Gastrocnemius medialis (tissue), 4 donors: ENCODE measurements at regions not wholly inside any gene's neighbourhood (a gene's known extent, or its start where the extent isn't known, plus 50 kb on each side); places are given as distances from the start of the nearest gene placed in this dataset.
"Not testable (repeated sequence)": the region's sequence is repeated elsewhere in the genome, so short reads cannot be mapped to it uniquely, and the experiment has no call there.

ENCODE experiments used
- ATAC-seq, 2 donors: fragments of 150-250 bp; one replicate each; pipeline ENCODE4 v1.9.1; 2016
- DNase-seq, 2 donors: peaks; one replicate each; pipeline ENCODE4 v3.0.0-alpha.2; 2019
- H3K27ac ChIP-seq, 4 donors: fragments of 200-600 bp; sonication (generic); 1 replicate in 1 of 4; 2 replicates in 3 of 4; pipeline ENCODE4 v1.5.1; 2016 to 2018; ENCODE audit warnings: mild to moderate bottlenecking in 2 of 4, moderate library complexity in 1 of 4
- H3K27me3 ChIP-seq, 3 donors: fragments of 200-600 bp; sonication (generic) in 2 of 3; 1 replicate in 1 of 3; 2 replicates in 2 of 3; pipeline versions ENCODE4 v1.5.1 to v1.6.0; 2016 to 2019; ENCODE audit warnings: mild to moderate bottlenecking in 1 of 3, moderate library complexity in 1 of 3
- H3K36me3 ChIP-seq, 2 donors: fragments of 200-600 bp; sonication (generic) in 1 of 2; one replicate each; pipeline ENCODE4 v1.5.1; 2017 to 2018
- H3K4me1 ChIP-seq, 2 donors: fragments of 200-600 bp; sonication (generic) in 1 of 2; one replicate each; pipeline ENCODE4 v1.5.1; 2016 to 2017; ENCODE audit warnings: mild to moderate bottlenecking in 2 of 2
- H3K4me3 ChIP-seq, 4 donors: fragments of 200-600 bp; sonication (generic) in 3 of 4; 1 replicate in 1 of 4; 2 replicates in 3 of 4; pipeline ENCODE4 v1.5.1; 2016 to 2019; ENCODE audit warnings: mild to moderate bottlenecking in 2 of 4
- H3K9me3 ChIP-seq, 3 donors: fragments of 200-600 bp; sonication (generic) in 2 of 3; 1 replicate in 1 of 3; 2 replicates in 2 of 3; pipeline ENCODE4 v1.5.1; 2016 to 2019
- CTCF ChIP-seq, 5 experiments: fragments of 450-650 bp in 3 of 5; fragments of 200-600 bp in 2 of 5; sonication (generic) in 2 of 5; IDR thresholded peaks in 4 of 5; conservative IDR thresholded peaks in 1 of 5; 1 replicate in 4 of 5; 2 replicates in 1 of 5; pipeline ENCODE4 v1.5.1; 2016 to 2019; ENCODE audit warnings: antibody characterized with exemption in 5 of 5, mild to moderate bottlenecking in 3 of 5, moderate library complexity in 3 of 5
- POLR2A ChIP-seq, 2 donors: fragments of 450-650 bp; IDR thresholded peaks; one replicate each; pipeline ENCODE4 v1.6.1; 2017; ENCODE audit warnings: antibody characterized with exemption in 2 of 2, mild to moderate bottlenecking in 2 of 2, moderate library complexity in 2 of 2
- in situ Hi-C, 4 donors: fragments of 200-750 bp; cut with MboI; loops; one replicate each; pipeline versions ENCODE4 v1.15.0 to v1.8.0; 2017; ENCODE audit warnings: low sequenced_read_pairs in 4 of 4
- intact Hi-C: fragments of 100-400 bp; cut with DNase I; formaldehyde crosslinking; loops from one replicate; pipeline ENCODE4 v1.15.1; 2023; ENCODE audit warnings: low total_unique reads

- Histone ChIP-seq H3K4me3 (no peak overlapping the region), H3K27me3 (no peaks in the 10 kb centered on the region), H3K9me3 (no peaks in the 10 kb centered on the region), H3K36me3 (no peaks in the 10 kb centered on the region), H3K4me1 (no peaks in the 10 kb centered on the region), H3K27ac (no peak overlapping the region)
- TF ChIP-seq CTCF (IDR thresholded peaks at IDR 0.05 in 4 of 5, conservative IDR thresholded peaks at IDR 0.05 in 1 of 5) (no peak), POLR2A (IDR thresholded peaks at IDR 0.05) (no peak)
- DNase-seq (no peak), ATAC-seq (no peak)
- intact Hi-C loops (no loop called here), in situ Hi-C loops (no loop called here)
These were observed 1308.0 kb downstream of the EPHA7 start for GRCh38 chr6:92111386-92111785.

DNA sequence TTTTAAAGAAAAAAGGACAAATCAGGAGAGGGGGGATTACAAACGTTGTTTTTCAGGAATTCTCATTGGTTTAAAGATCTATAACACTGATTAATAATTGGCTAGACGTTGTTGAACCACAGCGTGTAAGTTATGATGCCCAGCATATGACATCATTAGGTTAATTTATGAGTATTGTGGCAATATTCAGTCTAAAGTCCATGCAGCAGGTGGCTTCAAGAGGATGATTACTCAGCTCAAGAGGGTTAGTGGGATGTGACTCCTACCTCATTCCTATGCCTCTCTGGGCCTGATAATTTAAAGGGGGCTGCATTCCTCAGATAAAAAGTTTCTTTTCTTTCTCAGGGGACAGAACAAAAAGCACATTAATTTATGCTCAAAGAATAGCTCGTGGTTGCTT is 1309.0 kb downstream of the EPHA7 start:
- no peaks in the 10 kb centered on the region for H3K9me3 ChIP-seq
- no peak for TF ChIP-seq POLR2A (IDR thresholded peaks at IDR 0.05)
- no peak for TF ChIP-seq CTCF (IDR thresholded peaks at IDR 0.05 in 4 of 5, conservative IDR thresholded peaks at IDR 0.05 in 1 of 5)
- no peak overlapping the region for H3K27ac ChIP-seq
- H3K4me1 ChIP-seq: no peaks in the 10 kb centered on the region
- in situ Hi-C loops (no loop called here), intact Hi-C loops (no loop called here)
- ATAC-seq (no peak), DNase-seq (no peak)
- H3K4me3 ChIP-seq: no peak overlapping the region
- no peaks in the 10 kb centered on the region for H3K36me3 ChIP-seq
- no peaks in the 10 kb centered on the region for H3K27me3 ChIP-seq

DNA sequence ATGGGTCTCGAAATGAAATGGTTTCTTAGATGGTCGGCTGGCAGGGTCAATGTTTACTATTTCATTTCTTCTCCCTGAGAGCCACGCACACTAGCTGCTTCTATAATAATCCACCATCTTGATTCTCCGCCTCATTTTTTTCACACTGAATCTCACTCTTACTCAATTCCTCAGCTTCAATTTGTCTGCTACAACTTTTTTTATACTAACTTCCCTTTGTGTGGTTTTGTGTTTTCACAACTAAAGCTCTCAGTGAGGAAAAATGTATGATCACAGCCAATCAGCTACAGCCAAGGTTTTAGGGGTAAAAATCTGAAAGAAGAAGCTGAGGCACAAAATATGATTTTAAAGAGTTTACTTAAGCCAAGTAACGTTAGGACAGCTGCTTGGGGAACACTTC is 1309.4 kb downstream of the EPHA7 start:
- TF ChIP-seq CTCF (IDR thresholded peaks at IDR 0.05 in 4 of 5, conservative IDR thresholded peaks at IDR 0.05 in 1 of 5) (no peak), POLR2A (IDR thresholded peaks at IDR 0.05) (no peak)
- Histone ChIP-seq H3K27ac (no peak overlapping the region), H3K27me3 (no peaks in the 10 kb centered on the region), H3K4me1 (no peaks in the 10 kb centered on the region), H3K4me3 (no peak overlapping the region), H3K9me3 (no peaks in the 10 kb centered on the region), H3K36me3 (no peaks in the 10 kb centered on the region)
- in situ Hi-C loops (no loop called here), intact Hi-C loops (no loop called here)
- DNase-seq (no peak), ATAC-seq (no peak)

GRCh38 chr6:92109256-92109655 is 1310.1 kb downstream of the EPHA7 start:
- H3K36me3 ChIP-seq: no peaks in the 10 kb centered on the region
- no peaks in the 10 kb centered on the region for H3K4me1 ChIP-seq
- no peaks in the 10 kb centered on the region for H3K27me3 ChIP-seq
- H3K4me3 ChIP-seq: no peak overlapping the region
- intact Hi-C loops (no loop called here), in situ Hi-C loops (no loop called here)
- no peak for DNase-seq
- no peaks in the 10 kb centered on the region for H3K9me3 ChIP-seq
- TF ChIP-seq POLR2A (IDR thresholded peaks at IDR 0.05) (no peak), CTCF (IDR thresholded peaks at IDR 0.05 in 4 of 5, conservative IDR thresholded peaks at IDR 0.05 in 1 of 5) (no peak)
- ATAC-seq: no peak
- no peak overlapping the region for H3K27ac ChIP-seq

DNA sequence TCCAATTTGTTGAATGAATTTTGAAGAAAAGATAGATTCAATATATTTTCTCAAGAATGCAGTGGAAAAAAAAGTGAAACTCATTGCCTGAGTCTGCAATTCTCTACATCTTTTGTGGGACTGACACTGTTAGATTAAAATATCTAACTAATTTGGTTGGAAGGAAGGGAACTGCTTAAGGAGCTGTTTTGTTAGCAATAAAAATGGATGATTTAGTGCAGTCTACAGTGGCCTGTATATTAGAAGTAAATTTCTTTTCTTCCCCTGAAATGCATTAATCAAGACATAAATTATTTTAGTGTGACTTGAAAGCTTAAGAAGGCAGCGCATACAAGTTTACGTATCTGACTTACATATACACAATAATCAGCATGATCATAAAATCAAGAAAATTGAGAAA is 1332.6 kb downstream of the EPHA7 start:
- ATAC-seq (no peak), DNase-seq (no peak)
- Histone ChIP-seq H3K27ac (no peak overlapping the region), H3K27me3 (no peaks in the 10 kb centered on the region), H3K4me3 (no peak overlapping the region), H3K36me3 (no peaks in the 10 kb centered on the region), H3K9me3 (no peaks in the 10 kb centered on the region), H3K4me1 (no peaks in the 10 kb centered on the region)
- intact Hi-C loops (no loop called here), in situ Hi-C loops (no loop called here)
- no peak for TF ChIP-seq POLR2A (IDR thresholded peaks at IDR 0.05)
- TF ChIP-seq CTCF (IDR thresholded peaks at IDR 0.05 in 4 of 5, conservative IDR thresholded peaks at IDR 0.05 in 1 of 5): no peak

- H3K4me3 ChIP-seq, H3K27ac ChIP-seq, DNase-seq, ATAC-seq, intact Hi-C loops, H3K9me3 ChIP-seq, H3K27me3 ChIP-seq, in situ Hi-C loops, H3K36me3 ChIP-seq, H3K4me1 ChIP-seq: not testable (repeated sequence)
These were observed 1335.4 kb downstream of the EPHA7 start for GRCh38 chr6:92083914-92084313.
